Activated CD4-positive, alpha-beta T cell treated with anti-CD3 and anti-CD28 coated beads for 1 hour (primary cell): ENCODE measurements at regions not wholly inside any gene's neighbourhood (a gene's known extent, or its start where the extent isn't known, plus 50 kb on each side); places are given as distances from the start of the nearest gene placed in this dataset.
"Not testable (repeated sequence)": the region's sequence is repeated elsewhere in the genome, so short reads cannot be mapped to it uniquely, and the experiment has no call there.

Source experiments
- DNase-seq: peaks from one replicate; pipeline ENCODE4 v3.0.0-alpha.2; 2020

GRCh38 chr2:129006135-129006886 lies 687.6 kb upstream of the HS6ST1 start:
- no peak for DNase-seq

GRCh38 chr2:129006901-129007300 lies 688.2 kb upstream of the HS6ST1 start:
- DNase-seq, result no peak

DNA sequence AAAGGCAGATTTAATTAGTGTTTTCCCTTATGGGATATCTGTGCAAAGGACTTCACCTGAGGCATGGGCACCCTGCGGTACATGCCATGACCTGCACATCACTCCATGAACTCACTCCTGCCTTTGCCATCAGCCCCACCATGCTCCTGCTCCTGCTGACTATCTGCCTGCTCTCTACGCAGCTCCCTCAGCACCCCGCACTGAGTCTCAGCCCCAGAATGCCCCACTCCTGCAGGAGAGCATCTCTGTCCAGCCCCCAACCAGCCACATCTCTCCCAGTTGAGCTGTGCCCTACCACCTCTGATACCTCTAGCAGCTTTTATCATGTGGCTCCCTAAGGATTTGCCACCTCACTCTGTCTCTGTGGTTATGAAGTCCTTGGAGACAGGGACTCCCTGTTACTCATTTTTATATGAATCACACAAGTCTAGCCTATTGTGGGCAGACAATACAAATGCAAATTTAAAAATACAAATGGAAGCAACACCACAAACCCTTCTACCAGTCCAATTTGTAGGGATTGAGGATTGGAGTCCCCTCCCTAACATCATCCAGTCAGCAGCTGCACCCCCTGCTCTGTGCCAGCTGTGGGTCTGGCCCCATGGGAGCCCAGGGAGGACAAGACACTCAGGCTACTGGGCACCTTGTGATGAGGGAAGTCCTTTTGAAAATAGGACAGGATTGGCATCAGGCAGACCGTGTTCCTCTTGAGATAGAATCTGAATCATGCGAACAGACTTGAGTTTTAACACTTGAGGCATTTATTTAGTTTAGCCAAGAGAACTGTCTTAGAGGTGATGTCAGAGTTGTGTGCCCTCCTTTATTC lies 689.6 kb upstream of the HS6ST1 start:
- no peak for DNase-seq

DNA sequence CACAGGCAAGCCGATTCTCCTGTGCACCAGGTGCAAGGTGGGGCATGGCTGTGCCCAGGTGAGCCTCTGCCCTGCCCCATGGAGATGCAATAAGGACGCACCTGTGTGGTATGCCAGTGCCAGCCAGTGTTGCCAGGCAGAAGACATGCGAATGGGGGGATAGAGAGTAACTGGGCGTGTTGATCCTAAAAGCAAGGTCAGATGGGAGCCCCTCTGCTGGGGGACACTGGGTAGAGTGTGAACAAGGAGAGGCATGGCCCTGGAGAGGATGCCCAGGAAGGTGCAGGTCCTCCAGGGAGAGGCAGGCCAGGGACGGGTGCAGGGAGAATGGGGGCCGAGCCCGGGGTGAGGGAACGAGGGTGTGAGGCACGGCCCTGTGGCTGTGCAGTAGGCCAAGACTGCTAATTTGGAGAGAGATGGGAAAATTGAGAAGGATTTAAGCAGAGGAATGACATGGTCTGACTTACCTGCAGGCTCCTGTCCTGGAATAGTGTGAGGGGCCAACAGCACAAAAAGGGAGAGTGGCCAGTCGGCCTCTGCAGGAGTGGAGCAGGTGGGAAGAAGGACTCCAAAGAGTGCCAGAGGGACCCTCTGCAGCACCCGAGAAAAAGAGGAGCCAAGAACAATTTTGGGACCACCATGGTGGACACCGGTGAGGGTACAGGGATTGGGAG lies 690.4 kb upstream of the HS6ST1 start:
- DNase-seq, result no peak

DNA sequence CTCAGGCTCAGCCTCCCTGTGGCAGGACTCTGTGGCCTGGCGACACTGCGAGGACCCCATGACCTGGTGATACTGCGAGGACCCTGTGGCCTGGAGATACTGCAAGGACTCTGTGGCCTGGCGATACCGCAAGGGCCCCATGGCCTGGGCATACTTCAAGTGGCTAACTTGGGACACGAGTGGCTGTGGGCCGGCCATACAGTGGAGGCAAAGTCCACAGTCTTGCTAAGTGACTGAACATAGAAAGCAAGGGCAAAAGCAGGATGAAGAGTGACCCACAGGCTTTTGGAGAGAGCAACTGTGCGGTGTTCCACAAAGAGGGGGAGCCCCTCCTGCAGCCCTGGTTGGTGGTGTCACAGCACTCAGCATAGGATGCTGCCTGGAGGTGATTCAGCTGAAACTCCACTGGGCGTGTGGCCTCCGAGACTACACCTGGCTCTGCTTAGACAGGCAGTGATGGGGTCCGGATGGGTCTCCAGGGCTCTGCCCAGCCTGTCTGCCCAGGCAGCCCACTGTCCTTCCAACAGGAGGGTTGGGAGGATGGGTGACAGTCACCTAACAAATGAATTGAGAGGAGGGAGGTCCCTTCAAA lies 691.0 kb upstream of the HS6ST1 start:
- DNase-seq, result no peak

DNA sequence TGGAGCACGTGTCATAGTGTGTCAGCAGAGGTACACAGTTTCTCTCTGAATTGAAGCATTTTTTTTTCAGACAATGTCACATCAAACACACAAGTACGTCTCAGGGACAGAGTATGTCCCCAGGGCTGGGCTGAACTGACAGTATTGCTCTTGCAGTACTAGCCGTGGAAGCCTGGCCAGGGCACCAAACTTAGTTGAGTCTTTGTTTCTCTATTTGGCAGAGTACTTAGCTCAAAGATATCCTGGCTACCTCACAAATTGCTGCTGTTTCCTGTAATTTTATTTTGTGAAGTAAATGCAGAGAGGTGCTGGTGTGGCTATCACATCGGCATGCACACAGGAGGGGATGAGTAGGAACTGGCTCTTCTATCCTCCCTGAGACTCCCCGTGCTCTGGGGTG lies 691.6 kb upstream of the HS6ST1 start:
- no peak for DNase-seq

DNA sequence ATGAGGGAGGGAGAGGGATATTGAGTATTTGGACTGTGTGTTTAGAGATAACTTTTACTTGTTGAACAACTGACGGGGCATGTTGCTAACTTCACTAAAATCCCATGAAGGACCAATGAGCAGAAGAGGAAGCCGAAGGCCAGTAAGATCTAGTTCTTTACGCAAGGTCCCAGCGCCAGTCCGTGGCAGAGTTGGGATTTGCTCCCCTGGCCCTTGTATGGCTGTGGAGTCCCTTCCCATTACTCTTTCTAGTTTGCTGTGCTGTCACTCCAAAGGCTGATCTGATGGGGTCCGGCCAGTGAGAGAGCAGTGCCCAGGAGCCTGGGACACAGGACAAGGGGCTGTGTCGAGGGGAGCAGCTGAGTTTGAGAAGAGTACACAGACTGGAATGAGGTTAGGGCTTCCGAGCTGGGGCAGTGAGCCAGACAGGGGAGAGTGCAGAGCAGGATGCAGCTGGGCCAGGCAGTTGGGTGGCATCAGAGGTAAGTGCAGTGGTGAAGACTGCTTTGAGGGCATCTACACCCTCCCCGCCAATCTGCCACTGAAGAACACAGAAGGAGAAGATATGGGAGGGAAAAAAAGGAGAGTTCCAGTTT lies 692.9 kb upstream of the HS6ST1 start:
- DNase-seq, result no peak

DNA sequence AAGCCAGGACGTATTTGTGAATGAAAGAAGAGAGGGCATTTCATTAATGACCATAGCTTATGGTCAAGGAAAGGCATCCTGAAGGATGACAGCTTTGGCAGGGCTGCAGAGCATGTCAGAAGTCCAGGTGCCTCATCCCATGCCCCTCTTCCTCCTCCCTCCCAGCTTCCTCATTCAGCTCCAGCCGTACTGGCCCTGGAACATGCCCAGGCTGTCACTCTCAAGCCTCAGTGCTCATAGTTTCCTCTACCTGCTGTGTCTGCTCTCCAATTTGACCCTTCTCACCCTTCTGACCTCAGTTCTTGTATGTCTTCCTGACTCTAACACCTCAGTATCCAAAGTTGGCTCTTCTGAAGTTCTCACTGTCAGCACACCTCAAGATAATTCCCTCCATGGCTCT lies 695.8 kb upstream of the HS6ST1 start:
- no peak for DNase-seq

GRCh38 chr2:129015397-129016285 lies 697.0 kb upstream of the HS6ST1 start:
- DNase-seq, result no peak

DNA sequence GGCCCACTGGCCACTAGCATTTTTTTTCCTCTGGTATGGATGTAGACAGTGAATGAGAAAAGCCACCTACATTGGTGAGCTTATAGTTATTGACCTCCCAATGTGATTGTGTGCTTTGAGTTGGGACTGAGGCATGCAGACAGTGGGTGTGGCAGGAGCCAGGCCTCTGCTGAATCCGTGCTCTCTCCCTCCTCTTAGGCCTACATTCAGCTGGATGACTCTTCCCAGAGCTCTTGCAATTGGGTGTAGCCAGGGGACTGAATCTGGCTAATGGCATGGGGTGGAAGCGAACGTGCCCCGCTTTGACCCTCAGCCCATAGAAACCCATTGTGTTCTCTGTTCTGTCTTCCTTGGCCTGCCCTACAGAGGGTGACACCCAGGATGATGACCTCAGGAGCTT lies 698.3 kb upstream of the HS6ST1 start:
- DNase-seq, result no peak

DNA sequence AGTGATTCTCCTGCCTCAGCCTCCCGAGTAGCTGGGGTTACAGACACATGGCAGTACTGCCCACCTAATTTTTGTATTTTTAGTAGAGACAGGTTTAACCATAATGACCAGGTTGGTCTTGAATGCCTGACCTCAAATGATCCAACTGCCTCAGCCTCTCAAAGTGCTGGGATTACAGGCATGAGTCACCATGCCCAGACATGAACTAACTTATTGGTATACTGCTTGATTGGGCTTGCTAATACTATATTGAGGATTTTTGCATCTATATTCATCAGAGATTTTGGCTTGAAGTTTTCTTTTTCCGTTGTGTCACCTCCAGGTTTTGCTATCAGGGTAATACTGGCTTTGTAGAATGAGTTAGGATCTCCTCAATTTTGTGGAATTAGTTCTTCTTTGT lies 706.1 kb upstream of the HS6ST1 start:
- no peak for DNase-seq

GRCh38 chr2:129035992-129036391 lies 717.3 kb upstream of the HS6ST1 start:
- DNase-seq, result no peak

DNA sequence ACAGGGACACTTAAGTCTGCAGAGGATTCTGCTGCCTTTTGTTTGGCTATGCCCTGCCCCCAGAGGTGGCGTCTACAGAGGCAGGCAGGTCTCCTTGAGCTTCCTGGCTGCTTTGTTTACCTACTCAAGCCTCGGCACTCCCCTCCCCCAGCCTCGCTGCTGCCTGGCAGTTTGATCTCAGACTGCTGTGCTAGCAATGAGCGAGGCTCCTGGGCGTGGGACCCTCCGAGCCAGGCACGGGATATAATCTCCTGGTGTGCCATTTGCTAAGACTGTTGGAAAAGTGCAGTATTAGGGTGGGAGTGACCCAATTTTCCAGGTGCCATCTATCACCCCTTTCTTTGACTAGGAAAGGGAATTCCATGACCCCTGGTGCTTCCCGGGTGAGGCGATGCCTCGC lies 725.0 kb upstream of the HS6ST1 start:
- not testable (repeated sequence) for DNase-seq

- DNase-seq, result not testable (repeated sequence)
Measured at GRCh38 chr2:129046475-129046874, 727.8 kb upstream of the HS6ST1 start.

GRCh38 chr2:129050101-129050500 lies 731.4 kb upstream of the HS6ST1 start:
- DNase-seq, result no peak

DNA sequence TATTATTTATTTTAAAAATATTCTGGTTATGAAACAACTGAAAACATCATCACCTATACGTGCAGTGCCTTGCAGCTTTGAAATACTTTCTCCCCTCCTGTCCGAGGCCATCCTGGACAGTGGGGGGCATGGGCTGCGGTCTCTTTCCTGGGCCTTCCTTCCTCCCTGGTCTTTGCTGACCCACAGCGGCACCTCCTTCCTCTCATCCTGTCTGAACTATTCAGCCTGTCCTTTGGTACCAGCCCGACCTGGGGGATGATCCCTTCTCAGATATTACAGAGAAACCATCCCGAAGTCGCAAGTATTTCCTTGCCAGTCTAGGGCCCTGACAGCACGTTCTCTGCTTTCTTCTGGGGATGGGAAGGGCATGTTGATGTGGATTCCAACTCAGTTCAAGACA lies 736.6 kb upstream of the HS6ST1 start:
- no peak for DNase-seq

DNA sequence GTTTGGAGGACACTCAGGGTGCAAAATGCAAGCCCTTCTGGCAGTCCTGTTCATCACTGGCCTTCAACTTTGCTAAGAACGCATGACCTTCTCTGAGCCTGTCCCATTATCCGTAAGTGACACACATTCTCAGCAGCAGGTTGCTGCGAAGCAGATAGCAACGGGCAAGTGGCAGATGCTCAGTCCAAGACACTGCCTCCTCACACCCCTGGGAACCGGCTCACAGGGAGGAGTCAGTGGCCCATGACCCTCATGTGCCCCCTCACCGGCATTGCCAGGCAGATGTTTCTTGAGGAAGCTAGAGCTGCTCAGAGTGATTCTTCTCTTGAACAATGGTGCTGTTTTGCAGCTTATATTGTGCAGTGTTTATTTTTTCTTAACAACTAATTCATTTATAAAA lies 737.2 kb upstream of the HS6ST1 start:
- DNase-seq, result no peak

DNA sequence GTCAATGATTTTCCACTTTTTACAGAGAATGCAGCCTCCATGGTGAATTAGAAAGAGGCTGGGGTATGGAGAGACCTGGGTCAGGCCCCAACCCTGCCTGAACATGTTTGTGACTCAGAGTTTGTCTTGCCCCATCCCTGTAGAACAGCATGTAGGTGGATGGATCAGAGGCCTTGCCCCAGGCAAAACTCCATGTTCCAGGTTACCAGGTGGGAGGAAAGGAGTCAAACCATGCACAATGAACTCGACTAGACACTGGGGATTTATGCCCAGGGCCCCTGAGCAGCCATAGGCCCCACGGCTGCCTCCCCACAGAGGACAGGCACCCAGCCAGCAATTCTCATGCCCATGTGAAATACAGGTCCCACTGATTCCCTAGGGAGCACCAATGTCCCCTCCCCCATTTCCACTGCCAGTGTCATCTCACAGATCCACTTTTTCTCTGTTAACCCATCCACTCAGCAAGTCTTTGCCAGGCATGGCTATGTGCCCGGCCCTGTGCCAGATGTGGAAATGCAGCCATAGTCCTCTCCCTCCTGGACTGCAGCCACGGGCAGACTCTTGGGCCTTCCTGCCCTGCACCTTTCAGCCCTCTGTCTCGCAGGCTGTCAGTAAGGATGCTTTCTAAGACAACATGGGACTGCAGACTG lies 737.8 kb upstream of the HS6ST1 start:
- no peak for DNase-seq

DNA sequence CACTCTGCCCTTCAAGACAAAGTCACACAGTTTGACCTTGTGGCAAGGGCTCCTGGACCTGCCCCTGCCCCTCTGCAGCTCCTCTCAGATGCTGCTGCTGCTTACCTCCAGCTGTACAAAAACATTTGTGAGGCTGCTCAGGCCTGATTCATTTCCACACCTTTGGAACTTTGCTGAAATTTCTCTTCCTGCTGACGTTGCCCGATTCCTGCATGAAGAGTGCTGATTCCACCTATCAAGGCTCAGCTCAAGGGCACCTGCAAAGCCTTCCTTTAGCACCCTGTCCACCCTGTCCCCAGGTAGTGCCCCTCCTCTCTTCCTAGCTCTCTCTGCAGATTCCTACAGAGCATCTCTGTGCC lies 738.3 kb upstream of the HS6ST1 start:
- no peak for DNase-seq

GRCh38 chr2:129058981-129059380 lies 740.3 kb upstream of the HS6ST1 start:
- DNase-seq, result no peak

DNA sequence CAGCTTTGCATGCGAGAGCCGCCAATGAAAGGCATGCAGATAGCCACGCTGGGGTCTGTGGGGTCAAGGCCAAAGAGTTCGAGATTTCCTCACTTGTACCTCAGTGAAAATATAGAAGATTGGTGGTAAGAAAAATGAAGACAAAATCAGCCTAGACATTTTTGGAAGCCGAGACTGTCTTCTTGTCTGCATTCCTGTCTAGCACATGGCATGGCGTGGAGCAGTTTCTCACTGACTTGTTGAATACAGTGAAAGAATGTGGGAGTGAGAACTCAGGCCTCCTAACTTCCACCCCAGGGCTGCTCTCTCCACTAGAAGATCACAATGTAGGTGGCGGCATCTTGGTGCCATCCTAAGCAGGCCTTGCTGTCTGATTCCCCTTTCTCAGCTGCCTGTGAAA lies 740.8 kb upstream of the HS6ST1 start:
- DNase-seq, result no peak
